GM23248 (cell line): ENCODE measurements at regions not wholly inside any gene's neighbourhood (a gene's known extent, or its start where the extent isn't known, plus 50 kb on each side); places are given as distances from the start of the nearest gene placed in this dataset.

Experiments
- EZH2 ChIP-seq: fragments of 200-600 bp; sonication (generic); IDR thresholded peaks from 2 replicates; pipeline ENCODE4 v1.6.1; 2018; ENCODE audit warnings: antibody characterized with exemption, mild to moderate bottlenecking; ENCODE audit not compliant: insufficient read depth, poor library complexity, severe bottlenecking
- EZH2phosphoT487 ChIP-seq: fragments of 200-600 bp; sonication (generic); IDR thresholded peaks from 2 replicates; pipeline ENCODE4 v1.6.1; 2018; ENCODE audit warnings: antibody characterized with exemption, moderate library complexity, mild to moderate bottlenecking, low read depth; ENCODE audit not compliant: insufficient read depth

- TF ChIP-seq EZH2 (no peak), EZH2phosphoT487 (no peak)
These were observed 412.6 kb upstream of the NDST3 start for GRCh38 chr4:117621673-117622072.
